GM20000 (cell line): ENCODE measurements at regions not wholly inside any gene's neighbourhood (a gene's known extent, or its start where the extent isn't known, plus 50 kb on each side); places are given as distances from the start of the nearest gene placed in this dataset.
"Not testable (repeated sequence)": the region's sequence is repeated elsewhere in the genome, so short reads cannot be mapped to it uniquely, and the experiment has no call there.

Source experiments
- DNase-seq: peaks from one replicate; pipeline ENCODE4 v3.0.0; 2012; ENCODE audit warnings: low spot score
- CTCF ChIP-seq: IDR thresholded peaks from 2 replicates; pipeline ENCODE4 v1.5.1; 2012; ENCODE audit warnings: mild to moderate bottlenecking, control low read depth; ENCODE audit errors: extremely low read depth, missing control alignments

GRCh38 chr4:57308301-57308700 is 198.1 kb upstream of the IGFBP7 start:
- no peak for TF ChIP-seq CTCF
- no peak for DNase-seq

GRCh38 chr4:57305836-57306235 is 195.7 kb upstream of the IGFBP7 start:
- no peak for DNase-seq
- no peak for TF ChIP-seq CTCF

- no peak for TF ChIP-seq CTCF
- DNase-seq = no peak
Observed at GRCh38 chr4:57303012-57303751, 193.0 kb upstream of the IGFBP7 start.

GRCh38 chr4:57300300-57300699 is 190.1 kb upstream of the IGFBP7 start:
- DNase-seq = not testable (repeated sequence)

GRCh38 chr4:57291911-57292310 is 181.7 kb upstream of the IGFBP7 start:
- no peak for DNase-seq
- no peak for TF ChIP-seq CTCF

- no peak for DNase-seq
- no peak for TF ChIP-seq CTCF
Observed at GRCh38 chr4:57287687-57288604, 177.8 kb upstream of the IGFBP7 start.

GRCh38 chr4:57282933-57283310 is 172.7 kb upstream of the IGFBP7 start:
- no peak for TF ChIP-seq CTCF
- no peak for DNase-seq

- no peak for DNase-seq
- no peak for TF ChIP-seq CTCF
Observed at GRCh38 chr4:57280481-57280880, 170.3 kb upstream of the IGFBP7 start.
